SK-N-SH (cell line): ENCODE measurements at regions not wholly inside any gene's neighbourhood (a gene's known extent, or its start where the extent isn't known, plus 50 kb on each side); places are given as distances from the start of the nearest gene placed in this dataset.

Experiments used
- CTCF ChIA-PET: fragments of 300-600, 350-600 bp; formaldehyde crosslinking; extraction: SDS; loops from one replicate; lab custom pipeline; 2021; lab: Yijun Ruan, JAX
- POLR2A ChIA-PET: fragments of 350-600 bp; sonication (Branson Sonifier 250); formaldehyde crosslinking; extraction: SDS; loops from one replicate; lab custom pipeline; 2020; ENCODE audit warnings: antibody characterized with exemption, inconsistent platforms; lab: Yijun Ruan, JAX
- DNase-seq: peaks from one replicate; pipeline ENCODE4 v3.0.0; 2012
- H2AFZ ChIP-seq: fragments of 200-600 bp; sonication (generic); 2 replicates; pipeline ENCODE4 v1.8.1; 2016; ENCODE audit warnings: antibody characterized with exemption, mild to moderate bottlenecking, low read depth
- H3F3A ChIP-seq: fragments of 200-600 bp; sonication (generic); replicated peaks from 2 replicates; pipeline ENCODE3; 2016; ENCODE audit warnings: antibody characterized with exemption, mild to moderate bottlenecking; ENCODE audit not compliant: insufficient read depth
- H3K27ac ChIP-seq, 2 experiments: fragments of 200-500 bp in 1 of 2; fragments of 200-600 bp in 1 of 2; sonication (Bioruptor generic) in 1 of 2; sonication (generic), shearing (Covaris generic) in 1 of 2; 2 replicates each; pipeline versions ENCODE4 v1.5.1 to v1.6.1; 2014 to 2016; ENCODE audit warnings: low read depth in 2 of 2, inconsistent platforms in 1 of 2, low read length in 1 of 2, mild to moderate bottlenecking in 1 of 2, mixed read lengths in 1 of 2
- H3K27me3 ChIP-seq: fragments of 200-600 bp; sonication (generic), shearing (Covaris generic); 2 replicates; pipeline ENCODE4 v1.6.1; 2016; ENCODE audit warnings: mixed run types; ENCODE audit not compliant: insufficient read depth
- H3K36me3 ChIP-seq, 2 experiments: fragments of 200-500 bp in 1 of 2; fragments of 200-600 bp in 1 of 2; sonication (Bioruptor generic) in 1 of 2; sonication (generic) in 1 of 2; replicated peaks in 1 of 2; 2 replicates each; pipeline versions ENCODE3 to v1.5.1; 2014 to 2016; ENCODE audit warnings: low read length in 1 of 2, mild to moderate bottlenecking in 1 of 2; ENCODE audit not compliant: insufficient read depth in 2 of 2, control insufficient read depth in 1 of 2
- H3K4me1 ChIP-seq, 2 experiments: fragments of 200-500 bp in 1 of 2; fragments of 200-600 bp in 1 of 2; sonication (Bioruptor generic) in 1 of 2; sonication (generic), shearing (Covaris generic) in 1 of 2; 2 replicates each; pipeline versions ENCODE4 v1.5.1 to v1.6.1; 2014 to 2016; ENCODE audit warnings: low read depth in 1 of 2, low read length in 1 of 2, mixed run types in 1 of 2; ENCODE audit not compliant: insufficient read depth in 2 of 2, control insufficient read depth in 1 of 2
- H3K4me2 ChIP-seq: fragments of 200-600 bp; sonication (generic), shearing (Covaris generic); 2 replicates; pipeline ENCODE4 v1.6.1; 2017; ENCODE audit warnings: mixed run types
- H3K4me3 ChIP-seq, 2 experiments: fragments of 200-500 bp in 1 of 2; fragments of 200-600 bp in 1 of 2; sonication (Bioruptor generic) in 1 of 2; sonication (generic), shearing (Covaris generic) in 1 of 2; 2 replicates each; pipeline versions ENCODE4 v1.5.1 to v1.8.1; 2014 to 2016; ENCODE audit warnings: low read depth in 2 of 2, inconsistent platforms in 1 of 2, low read length in 1 of 2, mild to moderate bottlenecking in 1 of 2, mixed read lengths in 1 of 2, moderate library complexity in 1 of 2
- H3K79me2 ChIP-seq: fragments of 200-600 bp; sonication (generic); 2 replicates; pipeline ENCODE4 v1.8.1; 2017; ENCODE audit warnings: mild to moderate bottlenecking; ENCODE audit not compliant: insufficient read depth
- H3K9ac ChIP-seq: fragments of 200-600 bp; sonication (generic); 2 replicates; pipeline ENCODE4 v1.6.1; 2017; ENCODE audit warnings: mixed run types
- H3K9me2 ChIP-seq: fragments of 200-600 bp; sonication (generic); 2 replicates; pipeline ENCODE4 v1.6.1; 2017; ENCODE audit warnings: mixed run types
- H3K9me3 ChIP-seq: fragments of 200-600 bp; sonication (generic); 2 replicates; pipeline ENCODE4 v1.6.1; 2017; ENCODE audit warnings: mixed run types, mild to moderate bottlenecking, moderate library complexity
- H4K20me1 ChIP-seq: fragments of 200-600 bp; sonication (generic); 2 replicates; pipeline ENCODE4 v1.6.1; 2017; ENCODE audit warnings: mild to moderate bottlenecking, mixed run types; ENCODE audit not compliant: insufficient read depth
- CHD2 ChIP-seq: fragments of 150-350 bp; IDR thresholded peaks from 2 replicates; pipeline ENCODE4 v1.6.1; 2018; ENCODE audit warnings: low read length; ENCODE audit not compliant: partially characterized antibody
- FOXJ3 ChIP-seq: sonication (generic); formaldehyde crosslinking; IDR thresholded peaks from 2 replicates; pipeline ENCODE4 v1.5.1; 2020; ENCODE audit warnings: mild to moderate bottlenecking, missing genetic modification reagents
- GABPA ChIP-seq: IDR thresholded peaks from 2 replicates; pipeline ENCODE4 v1.4.0; 2012; ENCODE audit warnings: low read depth, mild to moderate bottlenecking
- GATA2 ChIP-seq: sonication (generic); formaldehyde crosslinking; IDR thresholded peaks from 2 replicates; pipeline ENCODE4 v1.5.0; 2020; ENCODE audit warnings: mild to moderate bottlenecking, missing genetic modification reagents
- IRF3 ChIP-seq: fragments of 150-350 bp; IDR thresholded peaks from 2 replicates; pipeline ENCODE4 v1.6.1; 2016; ENCODE audit warnings: mild to moderate bottlenecking, low read depth, low read length
- JUND ChIP-seq: IDR thresholded peaks from 2 replicates; pipeline ENCODE4 v1.4.0; 2012
- MAX ChIP-seq: IDR thresholded peaks from 2 replicates; pipeline ENCODE4 v1.4.0; 2012; ENCODE audit warnings: low read depth
- MEF2A ChIP-seq: IDR thresholded peaks from 2 replicates; pipeline ENCODE4 v1.4.0; 2012; ENCODE audit warnings: low read depth, borderline replicate concordance
- NFIC ChIP-seq: IDR thresholded peaks from 2 replicates; pipeline ENCODE4 v1.4.0; 2012; ENCODE audit warnings: borderline replicate concordance
- PBX3 ChIP-seq: IDR thresholded peaks from 2 replicates; pipeline ENCODE4; 2012
- REST ChIP-seq: IDR thresholded peaks from 2 replicates; pipeline ENCODE4 v1.6.1; 2012; ENCODE audit warnings: mild to moderate bottlenecking, low read depth, low read length, moderate library complexity
- RFX5 ChIP-seq: IDR thresholded peaks from 2 replicates; pipeline ENCODE4 v1.6.1; 2012; ENCODE audit warnings: mild to moderate bottlenecking, improper control_type of control experiment, low read length
- RXRA ChIP-seq: IDR thresholded peaks from 2 replicates; pipeline ENCODE4 v1.4.0; 2012; ENCODE audit warnings: low read depth, mild to moderate bottlenecking, borderline replicate concordance
- SIN3A ChIP-seq: IDR thresholded peaks from 2 replicates; pipeline ENCODE4 v1.6.1; 2012; ENCODE audit warnings: low read depth, mild to moderate bottlenecking, low read length, moderate library complexity, borderline replicate concordance
- SMC3 ChIP-seq: IDR thresholded peaks from 2 replicates; pipeline ENCODE4 v1.6.1; 2012; ENCODE audit warnings: low read depth, low read length, improper control_type of control experiment
- TCF12 ChIP-seq: IDR thresholded peaks from 2 replicates; pipeline ENCODE4 v1.4.0; 2012
- USF2 ChIP-seq: fragments of 150-350 bp; IDR thresholded peaks from 2 replicates; pipeline ENCODE4 v1.6.1; 2017; ENCODE audit warnings: antibody characterized with exemption, low read length, low read depth, borderline replicate concordance
- YY1 ChIP-seq: IDR thresholded peaks from 2 replicates; pipeline ENCODE4 v1.4.0; 2012; ENCODE audit warnings: low read depth, mild to moderate bottlenecking
- ZBTB33 ChIP-seq: IDR thresholded peaks from 2 replicates; pipeline ENCODE4 v1.4.0; 2012; ENCODE audit warnings: low read depth, borderline replicate concordance
- WGBS: methylation state at CpG from one replicate; pipeline ENCODE4 v1.1.6; 2017; ENCODE audit warnings: low lambda C conversion rate; 5-methylcytosine and 5-hydroxymethylcytosine counted together

GRCh38 chr2:15692551-15693377, 101.1 kb downstream of the DDX1 start:
- H3K4me3 ChIP-seq: no peak overlapping the region
- no peaks in the 10 kb centered on the region for H3K79me2 ChIP-seq
- H3K27ac ChIP-seq: no peak overlapping the region
- no peaks in the 10 kb centered on the region for H3F3A ChIP-seq
- H3K4me1 ChIP-seq: no peaks in the 10 kb centered on the region; a peak in 1 of 4 replicates
- TF ChIP-seq RXRA (no peak), SMC3 (no peak), FOXJ3 (CRISPR knock-in tag) (no peak), JUND (no peak), IRF3 (no peak), NFIC (no peak), MAX (no peak), SIN3A (no peak), GATA2 (CRISPR knock-in tag) (no peak)
- no peaks in the 10 kb centered on the region for H4K20me1 ChIP-seq
- no peak overlapping the region for H3K4me2 ChIP-seq
- H2AFZ ChIP-seq: no peak overlapping the region
- H3K27me3 ChIP-seq: no peaks in the 10 kb centered on the region
- H3K9ac ChIP-seq: no peak overlapping the region
- POLR2A ChIA-PET: no interaction called here
- CTCF ChIA-PET: interaction anchor here (0.8 kb wide), 1 partner anchor 29 kb away, joined by 3 read pairs; no protein-coding TSS in a partner anchor
- H3K36me3 ChIP-seq: no peaks in the 10 kb centered on the region
- no peak for DNase-seq
- H3K9me3 ChIP-seq: no peaks in the 10 kb centered on the region
- H3K9me2 ChIP-seq: no peaks in the 10 kb centered on the region
- 51% methylated on average over 15 of the region's 15 CpGs for WGBS

- Histone ChIP-seq H3K9me3 (no peaks in the 10 kb centered on the region), H3K79me2 (no peaks in the 10 kb centered on the region), H3K9me2 (no peaks in the 10 kb centered on the region), H3K27me3 (no peaks in the 10 kb centered on the region), H3K36me3 (no peaks in the 10 kb centered on the region), H3K4me2 (no peak overlapping the region), H2AFZ (no peak overlapping the region), H3K9ac (no peak overlapping the region), H3K4me3 (no peak overlapping the region), H3K4me1 (no peaks in the 10 kb centered on the region; a peak in 1 of 4 replicates), H4K20me1 (no peaks in the 10 kb centered on the region), H3F3A (no peaks in the 10 kb centered on the region), H3K27ac (no peak overlapping the region)
- ChIA-PET CTCF (no interaction called here), POLR2A (no interaction called here)
- WGBS: 55% methylated on average over 4 of the region's 4 CpGs
- DNase-seq: no peak
- no peak for TF ChIP-seq RFX5
- no peak for TF ChIP-seq NFIC
- TF ChIP-seq YY1: no peak
- no peak for TF ChIP-seq GABPA
- TF ChIP-seq JUND: no peak
- no peak for TF ChIP-seq ZBTB33
- TF ChIP-seq MEF2A: no peak
- TF ChIP-seq USF2: no peak
- TF ChIP-seq REST: no peak
- no peak for TF ChIP-seq TCF12
- no peak for TF ChIP-seq CHD2
- no peak for TF ChIP-seq PBX3
Observed at GRCh38 chr2:15693382-15693781, 101.7 kb downstream of the DDX1 start.
